Transverse colon (tissue), 4 donors: ENCODE measurements at regions not wholly inside any gene's neighbourhood (a gene's known extent, or its start where the extent isn't known, plus 50 kb on each side); places are given as distances from the start of the nearest gene placed in this dataset.
"Not testable (repeated sequence)": the region's sequence is repeated elsewhere in the genome, so short reads cannot be mapped to it uniquely, and the experiment has no call there.

Source experiments
- DNase-seq: peaks from one replicate; pipeline ENCODE4 v3.0.0-alpha.2; 2019
- H3K27ac ChIP-seq, 4 donors: fragments of 200-600 bp; sonication (generic); 2 replicates each; pipeline ENCODE4 v1.5.1; 2016 to 2018; ENCODE audit warnings: inconsistent platforms in 4 of 4
- H3K27me3 ChIP-seq: fragments of 200-600 bp; sonication (generic); 2 replicates; pipeline ENCODE4 v1.5.1; 2017; ENCODE audit warnings: inconsistent platforms
- H3K36me3 ChIP-seq, 4 donors: fragments of 200-600 bp; sonication (generic); 2 replicates each; pipeline ENCODE4 v1.5.1; 2017 to 2019; ENCODE audit warnings: inconsistent platforms in 4 of 4
- H3K4me1 ChIP-seq, 4 donors: fragments of 200-600 bp; sonication (generic); 2 replicates each; pipeline ENCODE4 v1.5.1; 2017 to 2020; ENCODE audit warnings: inconsistent platforms in 4 of 4
- H3K4me3 ChIP-seq, 4 donors: fragments of 200-600 bp; sonication (generic); 1 replicate in 1 of 4; 2 replicates in 3 of 4; pipeline versions ENCODE4 v1.5.1 to v1.6.1; 2017 to 2019; ENCODE audit warnings: inconsistent platforms in 4 of 4
- H3K9me3 ChIP-seq, 2 donors: fragments of 200-600 bp; sonication (generic); 2 replicates each; pipeline ENCODE4 v1.5.1; 2017 to 2019; ENCODE audit warnings: inconsistent platforms in 2 of 2
- EP300 ChIP-seq: sonication (generic); formaldehyde crosslinking; IDR thresholded peaks from one replicate; pipeline ENCODE4 v1.6.1; 2017; ENCODE audit warnings: antibody characterized with exemption, low read depth
- POLR2A ChIP-seq: fragments of 450-650 bp; IDR thresholded peaks from one replicate; pipeline ENCODE4 v1.6.1; 2016; ENCODE audit warnings: antibody characterized with exemption, mild to moderate bottlenecking, moderate library complexity
- POLR2AphosphoS5 ChIP-seq, 3 donors: sonication (generic); formaldehyde crosslinking; IDR thresholded peaks; one replicate each; pipeline ENCODE4 v1.6.1; 2016; ENCODE audit warnings: antibody characterized with exemption in 3 of 3
- WGBS, 2 donors: methylation state at CpG; one replicate each; pipeline ENCODE4 v1.1.5; 2018; ENCODE audit warnings: low coverage in 1 of 2; 5-methylcytosine and 5-hydroxymethylcytosine counted together
- in situ Hi-C, 4 donors: fragments of 200-750 bp; cut with MboI; loops; one replicate each; pipeline versions ENCODE4 v1.15.0 to v1.15.1; 2017; ENCODE audit warnings: low sequenced_read_pairs in 3 of 4, low pct_ligation_motif_present in 1 of 4, low pct_unique_long_range_greater_than_20kb in 1 of 4
- intact Hi-C: fragments of 100-400 bp; cut with DNase I; formaldehyde crosslinking; loops from one replicate; pipeline ENCODE4 v1.15.1; 2023; ENCODE audit warnings: low total_unique reads
- TF ChIP-seq, protein P1 (sequence below), 5 experiments: fragments of 200-600 bp in 3 of 5; fragments of 450-650 bp in 2 of 5; sonication (generic) in 3 of 5; IDR thresholded peaks; 1 replicate in 2 of 5; 2 replicates in 3 of 5; pipeline ENCODE4 v1.5.1; 2016 to 2017; ENCODE audit warnings: antibody characterized with exemption in 5 of 5, inconsistent platforms in 3 of 5, mild to moderate bottlenecking in 2 of 5, moderate library complexity in 1 of 5

DNA sequence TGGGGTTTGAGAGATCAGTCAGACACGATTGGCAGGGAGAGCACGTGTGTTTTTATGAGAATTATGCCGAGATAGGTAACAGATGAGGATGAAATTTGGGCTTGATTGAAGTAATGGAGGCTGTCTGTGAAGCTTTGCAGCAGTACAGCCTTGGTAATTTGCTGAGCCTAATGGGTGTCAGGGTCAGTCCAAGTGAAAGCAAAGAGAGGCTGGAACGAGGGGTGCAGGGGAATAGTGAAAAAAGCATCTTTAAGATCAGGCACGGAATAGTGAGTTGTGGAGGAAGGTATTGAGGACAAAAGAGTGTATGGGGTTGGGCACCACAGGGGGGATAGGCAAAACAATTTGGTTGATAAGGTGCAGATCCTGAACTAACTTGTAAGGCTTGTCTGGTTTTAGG lies 116.4 kb downstream of the TLR5 start:
- intact Hi-C loops, in situ Hi-C loops, H3K27ac ChIP-seq, H3K9me3 ChIP-seq, DNase-seq, H3K4me1 ChIP-seq, H3K4me3 ChIP-seq, H3K36me3 ChIP-seq, H3K27me3 ChIP-seq: not testable (repeated sequence)
- 60 to 75% methylated on average over 1 to 5 of the region's 5 CpGs for WGBS, 2 donors

- WGBS, 2 donors = 74 to 82% methylated on average over 3 to 6 of the region's 6 CpGs
- no peak for TF ChIP-seq POLR2A
- TF ChIP-seq, protein P1, sequence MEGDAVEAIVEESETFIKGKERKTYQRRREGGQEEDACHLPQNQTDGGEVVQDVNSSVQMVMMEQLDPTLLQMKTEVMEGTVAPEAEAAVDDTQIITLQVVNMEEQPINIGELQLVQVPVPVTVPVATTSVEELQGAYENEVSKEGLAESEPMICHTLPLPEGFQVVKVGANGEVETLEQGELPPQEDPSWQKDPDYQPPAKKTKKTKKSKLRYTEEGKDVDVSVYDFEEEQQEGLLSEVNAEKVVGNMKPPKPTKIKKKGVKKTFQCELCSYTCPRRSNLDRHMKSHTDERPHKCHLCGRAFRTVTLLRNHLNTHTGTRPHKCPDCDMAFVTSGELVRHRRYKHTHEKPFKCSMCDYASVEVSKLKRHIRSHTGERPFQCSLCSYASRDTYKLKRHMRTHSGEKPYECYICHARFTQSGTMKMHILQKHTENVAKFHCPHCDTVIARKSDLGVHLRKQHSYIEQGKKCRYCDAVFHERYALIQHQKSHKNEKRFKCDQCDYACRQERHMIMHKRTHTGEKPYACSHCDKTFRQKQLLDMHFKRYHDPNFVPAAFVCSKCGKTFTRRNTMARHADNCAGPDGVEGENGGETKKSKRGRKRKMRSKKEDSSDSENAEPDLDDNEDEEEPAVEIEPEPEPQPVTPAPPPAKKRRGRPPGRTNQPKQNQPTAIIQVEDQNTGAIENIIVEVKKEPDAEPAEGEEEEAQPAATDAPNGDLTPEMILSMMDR (IDR thresholded peaks at IDR 0.05) = no peak
- no peak for TF ChIP-seq EP300
- TF ChIP-seq POLR2AphosphoS5 (IDR thresholded peaks at IDR 0.05) = no peak
- in situ Hi-C loops = no loop called here
- Histone ChIP-seq H3K36me3 (no peaks in the 10 kb centered on the region), H3K4me1 (no peaks in the 10 kb centered on the region), H3K27me3 (no peaks in the 10 kb centered on the region), H3K27ac (no peak overlapping the region), H3K4me3 (no peak overlapping the region), H3K9me3 (no peaks in the 10 kb centered on the region)
- no peak for DNase-seq
- intact Hi-C loops = no loop called here
Observed at GRCh38 chr1:223029985-223030769, 112.9 kb downstream of the TLR5 start.

GRCh38 chr1:223030871-223031400 lies 112.1 kb downstream of the TLR5 start:
- no peaks in the 10 kb centered on the region for H3K36me3 ChIP-seq
- WGBS, 2 donors = 78% methylated on average over 4 to 8 of the region's 8 CpGs
- no peak overlapping the region for H3K27ac ChIP-seq
- no peak overlapping the region for H3K4me3 ChIP-seq
- intact Hi-C loops (no loop called here), in situ Hi-C loops (no loop called here)
- no peaks in the 10 kb centered on the region for H3K9me3 ChIP-seq
- no peak for TF ChIP-seq EP300
- no peak for TF ChIP-seq POLR2AphosphoS5 (IDR thresholded peaks at IDR 0.05)
- TF ChIP-seq POLR2A = no peak
- TF ChIP-seq, protein P1 (IDR thresholded peaks at IDR 0.05) = no peak
- H3K4me1 ChIP-seq = no peaks in the 10 kb centered on the region
- no peaks in the 10 kb centered on the region for H3K27me3 ChIP-seq
- no peak for DNase-seq

DNA sequence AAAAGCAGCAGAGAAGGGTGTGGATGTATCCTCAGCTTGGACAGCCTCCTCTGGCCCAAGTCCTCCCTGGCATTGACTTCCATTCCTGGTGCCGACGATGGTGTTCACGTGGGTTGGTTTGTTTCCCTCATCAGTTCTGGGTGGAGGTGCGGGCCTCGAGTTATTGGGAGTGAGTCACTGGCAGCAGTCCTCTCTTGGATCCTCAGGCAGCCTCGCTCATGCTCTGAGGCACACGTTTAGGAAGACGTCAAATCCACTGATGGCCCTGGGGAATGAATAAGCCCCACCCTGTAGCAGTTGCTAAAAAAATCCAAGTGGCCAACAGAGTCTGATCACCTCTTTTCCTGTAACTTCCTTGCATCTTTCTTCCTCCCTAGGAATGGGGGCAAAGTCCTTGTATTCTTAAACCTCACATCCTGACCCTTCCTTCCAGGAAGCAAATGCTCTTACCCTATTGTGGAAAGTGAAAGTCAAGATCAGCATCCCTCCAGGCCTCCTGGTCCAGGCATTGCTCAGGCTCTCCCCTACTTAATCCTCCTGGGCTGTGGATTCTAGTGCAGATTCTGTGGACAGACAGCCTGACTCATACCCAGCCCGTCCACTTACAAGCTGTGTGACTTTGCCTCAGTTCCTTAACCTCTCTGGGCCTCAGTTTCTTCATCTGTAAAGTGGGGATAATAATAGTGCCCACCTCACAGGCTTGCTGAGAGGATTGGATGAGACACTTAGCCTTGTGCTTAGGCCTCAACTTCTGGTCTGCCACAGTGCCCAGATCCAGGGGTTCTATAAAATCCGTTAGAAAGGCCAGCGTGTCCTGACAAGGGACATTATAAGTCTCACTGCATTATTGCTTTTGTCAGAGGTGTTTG lies 111.1 kb downstream of the TLR5 start:
- Histone ChIP-seq H3K9me3 (no peaks in the 10 kb centered on the region), H3K27ac (no peak overlapping the region), H3K4me3 (no peak overlapping the region), H3K27me3 (no peaks in the 10 kb centered on the region), H3K36me3 (no peaks in the 10 kb centered on the region), H3K4me1 (no peaks in the 10 kb centered on the region)
- no peak for DNase-seq
- intact Hi-C loops = no loop called here
- WGBS, 2 donors = 82 to 83% methylated on average over 2 to 11 of the region's 11 CpGs
- in situ Hi-C loops = no loop called here
- no peak for TF ChIP-seq EP300
- TF ChIP-seq POLR2A = no peak
- TF ChIP-seq POLR2AphosphoS5 (IDR thresholded peaks at IDR 0.05) = no peak
- TF ChIP-seq, protein P1 (IDR thresholded peaks at IDR 0.05) = no peak
